Activated T-helper 17 cell treated with anti-CD3 and anti-CD28 coated beads, Interleukin-2, amount 50 U/mL, for 72 hours (primary cell): ENCODE measurements at regions not wholly inside any gene's neighbourhood (a gene's known extent, or its start where the extent isn't known, plus 50 kb on each side); places are given as distances from the start of the nearest gene placed in this dataset.

Source experiments
- ATAC-seq: fragments of 150-1000 bp; cut with Tn5 transposase; replicated peaks from 2 replicates; pipeline ENCODE4 v1.10.0; 2021; ENCODE audit warnings: mild to moderate bottlenecking, moderate library complexity
- H3K27ac Mint-ChIP-seq: one replicate; pipeline ENCODE4 v1.8.0; 2022; ENCODE audit warnings: mixed read lengths
- H3K27me3 Mint-ChIP-seq: one replicate; pipeline ENCODE4 v1.8.0; 2022; ENCODE audit warnings: mixed read lengths
- H3K36me3 Mint-ChIP-seq: one replicate; pipeline ENCODE4 v1.8.0; 2022; ENCODE audit warnings: low read depth, mild to moderate bottlenecking, mixed read lengths
- H3K4me1 Mint-ChIP-seq: one replicate; pipeline ENCODE4 v1.8.0; 2022; ENCODE audit warnings: mixed read lengths
- H3K4me3 Mint-ChIP-seq: one replicate; pipeline ENCODE4 v1.8.0; 2022; ENCODE audit warnings: mild to moderate bottlenecking, mixed read lengths
- H3K9me3 Mint-ChIP-seq: one replicate; pipeline ENCODE4 v1.8.0; 2022; ENCODE audit warnings: mixed read lengths

DNA sequence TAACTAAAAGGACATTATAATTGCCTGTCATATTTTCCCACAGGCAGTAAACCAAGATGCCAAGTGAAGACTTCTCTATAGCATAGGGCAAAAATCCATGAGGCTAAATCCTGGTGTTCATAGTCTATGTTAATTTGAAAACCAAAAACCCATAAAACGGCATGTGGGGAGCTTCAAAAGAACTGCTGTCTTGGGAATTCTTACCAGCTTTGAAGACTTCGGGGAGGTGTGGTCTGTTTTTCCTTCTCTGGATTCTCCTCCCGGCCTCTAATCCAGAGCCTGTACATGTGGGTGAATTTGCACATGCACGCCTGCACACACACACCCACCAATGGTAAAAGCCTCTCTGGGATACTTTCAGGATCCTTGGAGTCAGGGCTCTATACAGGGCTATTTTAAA, 61.9 kb upstream of the IFNG-AS1 start:
- no peak for ATAC-seq
- H3K4me1 Mint-ChIP-seq = peaks cover 4% of the 10 kb centered on the region
- peaks cover 3% of the 10 kb centered on the region for H3K27me3 Mint-ChIP-seq
- H3K9me3 Mint-ChIP-seq = no peaks in the 10 kb centered on the region
- H3K4me3 Mint-ChIP-seq = no peak overlapping the region
- no peaks in the 10 kb centered on the region for H3K36me3 Mint-ChIP-seq
- no peak overlapping the region for H3K27ac Mint-ChIP-seq

DNA sequence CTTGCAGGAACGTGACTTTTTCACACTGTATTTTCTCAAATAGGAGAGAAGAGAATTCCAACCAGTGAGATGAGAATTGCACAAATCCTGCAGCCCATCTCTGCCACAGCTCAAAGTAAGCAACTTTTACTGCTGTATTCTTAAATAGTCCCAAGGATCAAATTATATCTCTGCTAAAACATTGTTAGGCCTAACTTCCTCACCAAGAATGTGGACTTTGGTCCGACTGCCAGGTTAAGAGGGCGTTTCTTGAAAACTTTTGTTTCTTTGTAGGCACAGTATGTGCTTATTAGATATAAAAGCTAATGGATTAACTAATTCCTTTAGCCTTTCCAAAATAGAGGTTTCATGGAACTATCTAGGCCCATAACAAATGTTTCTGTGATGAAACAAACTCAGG, 61.4 kb upstream of the IFNG-AS1 start:
- H3K36me3 Mint-ChIP-seq = no peaks in the 10 kb centered on the region
- H3K9me3 Mint-ChIP-seq = no peaks in the 10 kb centered on the region
- no peak for ATAC-seq
- H3K27me3 Mint-ChIP-seq = peaks cover 3% of the 10 kb centered on the region
- peaks cover 4% of the 10 kb centered on the region for H3K4me1 Mint-ChIP-seq
- H3K4me3 Mint-ChIP-seq = no peak overlapping the region
- H3K27ac Mint-ChIP-seq = no peak overlapping the region

DNA sequence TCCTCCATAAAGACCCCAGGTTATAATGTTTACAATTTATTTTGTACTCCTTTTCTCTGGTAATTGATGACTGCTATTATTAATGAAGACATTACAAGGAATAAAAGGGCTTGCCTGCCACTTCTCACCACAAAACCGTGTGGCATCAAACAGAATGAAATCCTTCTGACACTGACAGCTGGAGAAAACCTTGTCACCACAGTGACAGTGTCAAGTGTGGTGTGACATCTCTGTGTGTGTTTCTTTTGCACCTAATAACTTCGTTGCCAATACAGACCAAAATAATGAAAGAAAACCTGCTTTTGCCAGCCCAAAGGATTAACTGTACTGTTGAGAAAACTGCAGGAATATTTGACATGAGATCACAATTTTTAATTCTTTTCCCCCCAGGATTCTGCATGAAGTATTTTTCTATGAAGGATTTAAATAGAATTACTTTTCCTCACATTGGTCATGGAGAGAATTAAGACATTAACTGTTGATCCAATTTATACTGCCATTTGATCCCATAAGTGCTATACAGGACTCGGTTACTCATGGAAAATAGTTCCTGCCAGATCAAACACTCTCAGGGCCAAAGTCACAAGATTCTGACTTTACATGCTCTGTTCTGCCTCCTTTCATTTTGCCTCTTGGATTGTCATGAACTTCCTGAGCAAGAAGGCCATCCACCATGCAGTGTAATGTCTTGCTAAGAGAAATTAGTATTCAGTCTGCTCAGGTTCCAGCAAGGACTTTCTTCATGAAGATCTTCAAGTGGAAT, 60.4 kb upstream of the IFNG-AS1 start:
- Mint-ChIP-seq H3K27ac (no peak overlapping the region), H3K4me3 (no peak overlapping the region), H3K36me3 (no peaks in the 10 kb centered on the region), H3K9me3 (no peaks in the 10 kb centered on the region), H3K4me1 (peaks cover 4% of the 10 kb centered on the region), H3K27me3 (peaks cover 3% of the 10 kb centered on the region)
- no peak for ATAC-seq

DNA sequence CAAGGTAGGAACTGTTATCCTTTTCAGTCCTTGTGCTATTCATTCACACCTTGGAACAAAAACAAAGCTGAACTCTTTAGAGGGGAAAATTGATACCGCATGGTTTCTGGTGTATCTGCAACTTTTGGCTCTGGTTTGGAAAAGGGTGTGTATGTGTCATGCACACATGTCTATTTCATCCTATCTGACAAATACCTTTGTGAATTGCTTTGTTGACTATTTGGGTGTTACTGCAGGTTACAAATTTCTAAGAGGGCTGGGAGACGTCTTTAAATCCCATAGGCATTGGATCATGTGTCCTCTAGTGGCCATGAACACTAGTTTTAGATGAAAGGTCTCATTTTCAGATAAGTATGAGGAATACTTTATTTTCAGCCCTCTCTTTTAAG, 59.9 kb upstream of the IFNG-AS1 start:
- no peaks in the 10 kb centered on the region for H3K36me3 Mint-ChIP-seq
- H3K9me3 Mint-ChIP-seq = no peaks in the 10 kb centered on the region
- peaks cover 4% of the 10 kb centered on the region for H3K4me1 Mint-ChIP-seq
- no peak for ATAC-seq
- no peak overlapping the region for H3K4me3 Mint-ChIP-seq
- H3K27ac Mint-ChIP-seq = no peak overlapping the region
- H3K27me3 Mint-ChIP-seq = peaks cover 3% of the 10 kb centered on the region

DNA sequence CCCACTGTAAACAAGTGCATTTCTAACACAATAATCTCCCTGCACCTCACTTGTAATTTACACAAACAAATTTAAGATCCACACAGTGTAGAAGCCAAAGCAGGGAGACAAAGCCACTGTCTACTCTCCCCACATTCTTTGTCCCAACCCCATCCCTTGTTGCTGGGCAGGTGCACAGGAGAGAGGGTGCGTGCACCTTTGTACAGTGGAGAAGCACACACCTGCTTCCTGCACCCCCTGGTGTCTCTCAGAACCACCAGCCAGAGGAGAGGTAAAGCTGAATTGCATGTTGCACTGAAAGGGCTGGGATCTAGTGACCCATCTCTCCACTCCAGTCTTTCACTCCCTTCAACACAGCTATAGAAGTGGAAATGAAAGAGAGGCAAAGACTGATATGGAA, 51.4 kb upstream of the IFNG-AS1 start:
- H3K4me3 Mint-ChIP-seq = no peak overlapping the region
- H3K4me1 Mint-ChIP-seq = no peaks in the 10 kb centered on the region
- peaks cover 3% of the 10 kb centered on the region for H3K27me3 Mint-ChIP-seq
- no peaks in the 10 kb centered on the region for H3K9me3 Mint-ChIP-seq
- no peaks in the 10 kb centered on the region for H3K36me3 Mint-ChIP-seq
- ATAC-seq = no peak
- H3K27ac Mint-ChIP-seq = no peak overlapping the region
